ENCODE measurements at regions not wholly inside any gene's neighbourhood (a gene's known extent, or its start where the extent isn't known, plus 50 kb on each side); places are given as distances from the start of the nearest gene placed in this dataset.
"Not testable (repeated sequence)": the region's sequence is repeated elsewhere in the genome, so short reads cannot be mapped to it uniquely, and the experiment has no call there.

DNA sequence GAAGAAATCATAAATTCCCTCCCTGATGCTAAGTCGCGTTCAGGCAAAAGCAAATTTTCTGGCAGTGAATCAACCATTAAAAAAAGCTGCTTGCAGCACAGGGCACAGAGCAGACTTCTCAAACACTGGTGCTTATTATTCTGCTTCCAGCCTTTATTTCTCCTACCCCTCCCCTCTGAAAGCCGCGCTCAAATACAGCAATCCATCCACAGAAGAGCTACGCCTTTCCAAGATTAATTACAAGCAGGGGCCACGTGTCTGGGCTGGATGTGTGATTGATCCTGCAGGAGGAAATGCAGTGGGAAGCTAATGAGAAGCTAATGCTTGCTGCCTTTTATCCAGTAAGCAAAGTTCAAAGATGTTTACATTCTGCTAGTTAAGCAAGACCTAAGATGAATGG is 134.9 kb upstream of the TOPAZ1 start:
- DNase-seq, result no peak

DNA sequence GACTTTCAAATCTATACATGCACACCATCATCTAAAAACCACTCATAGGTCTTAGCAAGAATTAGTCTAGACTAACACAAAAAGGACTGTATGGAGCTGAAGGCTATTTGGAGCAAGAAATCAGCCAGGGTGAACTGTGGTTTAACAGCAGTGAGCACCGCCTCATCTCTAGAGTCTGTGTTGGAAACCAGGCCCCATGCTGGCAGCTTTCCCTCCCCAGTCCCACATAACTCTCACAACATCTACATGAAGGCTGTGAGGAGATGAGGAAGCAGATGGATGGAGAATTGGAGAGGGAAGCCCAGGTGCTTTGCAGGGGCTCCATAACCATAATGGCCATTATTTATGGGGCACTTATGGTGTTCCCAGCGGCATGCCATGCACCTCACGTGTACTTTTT is 133.2 kb upstream of the TOPAZ1 start:
- DNase-seq, result no peak

DNA sequence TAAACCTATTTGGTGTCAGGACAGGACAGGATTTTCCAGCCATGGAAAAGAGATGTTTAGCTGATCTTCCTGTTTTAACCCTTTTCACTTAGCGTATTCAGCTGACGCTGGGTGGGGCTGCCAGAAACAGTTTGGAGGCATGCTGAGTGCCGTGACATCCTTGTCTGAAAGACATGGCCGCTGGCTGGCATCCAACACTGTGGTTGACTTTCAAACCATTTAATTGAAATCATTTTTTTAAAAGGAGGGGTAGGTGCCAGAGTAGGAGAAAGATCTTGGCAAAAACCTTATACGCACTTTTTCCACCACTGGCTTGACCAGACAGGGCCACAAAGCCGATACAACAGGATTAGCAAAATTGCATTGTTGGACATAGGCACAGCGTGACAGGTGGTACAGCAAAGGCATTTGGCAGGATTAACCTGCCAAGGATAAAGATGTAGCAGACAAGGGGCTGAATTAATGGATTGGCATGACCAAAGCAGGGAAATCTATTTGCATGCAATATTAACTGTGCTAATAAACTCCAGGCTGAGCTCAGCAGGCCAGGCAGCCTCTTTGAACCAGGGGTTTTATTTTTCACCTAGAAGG is 131.8 kb upstream of the TOPAZ1 start:
- no peak for DNase-seq

DNA sequence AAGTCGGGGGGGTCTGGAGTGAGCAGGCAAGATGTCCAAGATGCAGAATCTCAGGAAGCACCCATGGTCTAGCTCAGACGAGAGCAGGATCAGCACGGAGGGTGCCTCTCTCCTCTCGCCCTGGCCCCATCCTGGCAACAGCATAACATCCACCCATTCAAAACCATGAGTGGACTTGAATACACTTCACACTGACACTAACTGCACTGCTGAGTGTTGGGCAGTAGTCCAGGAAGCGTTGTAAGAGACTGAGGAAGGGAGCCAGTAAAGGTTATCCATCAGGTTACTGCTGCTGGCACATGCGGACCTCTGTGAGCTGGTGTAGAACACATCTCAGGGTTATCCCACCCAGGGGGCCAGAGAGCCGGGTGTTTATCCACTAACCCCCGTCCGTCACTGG is 131.0 kb upstream of the TOPAZ1 start:
- DNase-seq, result no peak

DNA sequence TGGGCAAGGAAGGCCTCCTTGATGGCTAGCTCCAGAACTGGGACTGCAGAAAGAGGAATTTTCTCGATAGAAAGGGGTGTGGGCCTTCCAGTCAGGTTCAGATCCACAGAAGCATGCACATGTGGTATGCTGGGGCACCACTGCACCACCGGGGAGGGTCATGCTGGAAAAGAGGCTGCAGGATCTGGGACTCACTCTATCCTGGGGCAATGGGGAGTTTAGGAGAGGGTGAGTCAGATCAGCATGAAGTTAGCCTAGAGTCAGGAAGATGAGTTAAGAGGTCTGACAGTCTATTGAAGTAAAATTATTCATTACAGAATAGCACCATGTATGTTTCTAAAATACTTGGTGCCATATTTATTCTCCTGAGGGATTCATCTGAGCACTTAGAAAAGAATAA is 130.2 kb upstream of the TOPAZ1 start:
- DNase-seq, result no peak

DNA sequence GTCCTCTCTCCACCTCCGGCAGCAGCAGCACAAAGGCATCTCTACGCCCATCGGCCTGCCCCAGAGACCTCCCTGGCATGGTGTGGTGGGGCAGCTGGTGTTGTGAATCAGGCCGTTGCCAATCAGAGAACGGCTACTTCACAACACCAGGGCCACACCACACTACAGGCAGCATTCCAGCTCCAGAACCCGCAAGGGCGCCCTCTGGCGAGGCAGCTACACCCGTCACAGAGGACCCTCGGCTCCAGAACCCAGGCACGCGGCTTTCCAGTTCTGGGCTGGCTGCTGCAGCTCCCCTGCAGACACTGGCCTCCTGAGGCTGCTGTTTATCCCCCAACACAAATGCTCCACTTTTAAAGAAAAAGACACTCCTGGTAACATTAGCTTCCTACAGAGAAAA is 127.5 kb upstream of the TOPAZ1 start:
- DNase-seq, result no peak

DNA sequence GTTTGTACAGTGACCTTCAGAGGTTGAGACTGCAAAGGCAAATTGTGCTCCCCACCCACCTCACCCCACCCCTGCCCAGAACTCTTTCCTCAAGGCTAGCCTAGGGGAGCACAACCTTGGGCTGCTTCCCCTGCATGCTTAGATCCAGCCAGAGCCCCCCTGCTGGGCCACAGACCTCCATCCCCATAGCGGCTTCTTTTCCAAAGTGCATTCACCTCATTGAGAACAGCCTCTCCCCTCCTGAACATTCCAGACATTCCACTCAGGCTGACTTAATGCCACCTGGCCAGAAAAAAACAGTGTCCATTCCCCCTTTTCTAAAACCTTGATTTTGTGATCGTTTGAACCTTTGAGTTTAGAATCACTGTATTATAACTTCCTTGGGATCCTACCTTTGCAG is 124.4 kb upstream of the TOPAZ1 start:
- no peak for DNase-seq

DNA sequence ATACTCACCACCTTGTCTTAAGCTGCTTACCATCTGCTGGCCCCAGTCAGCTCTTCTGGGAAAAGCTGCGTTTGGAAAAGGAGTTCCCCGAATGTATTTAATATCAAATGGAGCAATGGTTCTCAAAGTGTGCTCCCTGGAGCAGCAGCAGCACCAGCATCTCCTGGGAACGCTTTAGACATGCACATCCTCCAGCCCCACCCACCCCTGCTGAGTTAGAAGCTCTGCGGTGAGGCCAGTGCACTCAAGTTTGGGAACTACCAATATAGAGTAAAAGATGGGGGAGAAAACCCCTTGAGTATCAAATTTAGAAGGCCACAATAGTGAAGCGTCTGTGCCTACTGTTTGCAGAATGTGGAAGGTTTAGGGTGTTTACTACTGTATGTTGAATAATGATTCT is 124.0 kb upstream of the TOPAZ1 start:
- no peak for DNase-seq

DNA sequence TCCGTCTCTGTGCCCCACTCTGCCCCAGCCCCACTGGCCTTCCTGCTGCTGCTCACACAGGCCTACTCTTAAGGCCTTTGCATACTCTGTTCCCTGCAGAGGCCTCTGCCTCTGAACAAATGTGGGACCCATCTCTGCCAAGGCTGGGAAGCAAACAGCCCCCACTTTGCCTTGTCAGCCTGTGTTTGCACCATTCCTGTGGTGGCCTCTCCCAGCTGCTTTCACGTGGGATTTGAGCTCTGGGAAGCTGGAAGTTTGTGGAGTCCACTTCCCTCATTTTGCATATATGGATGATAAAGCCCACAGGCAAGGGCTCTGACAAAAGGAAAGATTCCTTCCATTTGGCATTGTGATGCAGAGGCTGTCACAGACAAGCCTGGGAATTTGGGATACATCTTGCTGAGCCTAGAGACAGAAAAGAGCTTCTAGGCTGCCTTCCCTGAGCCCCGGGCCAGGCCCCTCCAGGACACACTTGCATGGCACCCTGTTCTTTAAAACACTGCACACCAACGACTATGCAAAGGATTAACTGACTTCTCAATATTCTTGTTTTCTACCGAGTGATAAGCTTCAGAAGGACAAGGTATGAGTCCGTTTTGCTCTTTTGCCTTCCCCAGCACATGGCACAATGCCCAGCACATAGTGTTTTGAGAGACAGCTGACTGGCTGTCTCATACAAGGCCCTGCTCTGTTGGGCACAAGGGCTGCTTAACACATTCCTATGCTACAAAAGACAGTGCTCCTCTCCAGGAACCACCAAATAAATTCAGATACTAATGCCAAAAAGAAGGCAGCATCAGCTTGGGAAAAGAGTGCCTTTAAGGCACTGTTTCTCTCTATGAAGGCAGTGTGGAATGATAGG is 120.7 kb upstream of the TOPAZ1 start:
- DNase-seq, result no peak

DNA sequence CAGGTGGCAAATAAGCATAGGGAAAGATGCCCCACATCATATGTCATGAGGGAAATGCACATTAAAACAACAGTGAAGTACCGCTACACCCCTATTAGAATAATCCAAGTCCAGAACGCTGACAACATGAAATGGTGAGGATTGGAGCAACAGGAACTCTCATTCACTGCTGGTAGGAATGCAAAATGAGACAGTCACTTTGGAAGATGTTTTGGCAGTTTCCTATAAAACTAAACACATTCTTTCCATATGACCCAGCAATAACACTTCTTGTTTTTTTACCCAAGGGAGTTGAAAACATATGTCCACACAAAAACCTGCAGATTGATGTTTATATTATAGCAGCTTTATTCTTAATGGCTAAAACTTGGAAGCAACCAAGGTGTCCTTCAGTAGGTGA is 116.4 kb upstream of the TOPAZ1 start:
- no peak for DNase-seq

DNA sequence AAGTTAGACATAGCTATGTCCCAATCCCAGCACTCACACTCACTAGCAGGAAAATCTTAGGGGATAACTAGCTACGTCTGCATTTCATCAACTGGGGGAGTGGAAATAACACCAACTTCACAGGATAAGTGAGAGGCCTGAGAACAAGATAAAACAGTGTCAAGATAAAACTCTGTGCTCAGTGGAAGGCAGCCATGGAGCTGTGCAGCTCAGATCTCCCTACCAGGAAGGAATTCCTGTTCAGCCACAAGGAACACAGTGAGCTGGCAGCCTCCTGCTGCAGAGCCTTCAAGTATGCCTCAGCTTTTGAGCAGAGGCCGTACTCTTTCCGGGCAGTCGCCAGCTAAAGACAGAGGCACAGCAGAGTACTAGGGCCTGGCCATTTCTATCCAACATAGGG is 115.8 kb upstream of the TOPAZ1 start:
- DNase-seq, result no peak

DNA sequence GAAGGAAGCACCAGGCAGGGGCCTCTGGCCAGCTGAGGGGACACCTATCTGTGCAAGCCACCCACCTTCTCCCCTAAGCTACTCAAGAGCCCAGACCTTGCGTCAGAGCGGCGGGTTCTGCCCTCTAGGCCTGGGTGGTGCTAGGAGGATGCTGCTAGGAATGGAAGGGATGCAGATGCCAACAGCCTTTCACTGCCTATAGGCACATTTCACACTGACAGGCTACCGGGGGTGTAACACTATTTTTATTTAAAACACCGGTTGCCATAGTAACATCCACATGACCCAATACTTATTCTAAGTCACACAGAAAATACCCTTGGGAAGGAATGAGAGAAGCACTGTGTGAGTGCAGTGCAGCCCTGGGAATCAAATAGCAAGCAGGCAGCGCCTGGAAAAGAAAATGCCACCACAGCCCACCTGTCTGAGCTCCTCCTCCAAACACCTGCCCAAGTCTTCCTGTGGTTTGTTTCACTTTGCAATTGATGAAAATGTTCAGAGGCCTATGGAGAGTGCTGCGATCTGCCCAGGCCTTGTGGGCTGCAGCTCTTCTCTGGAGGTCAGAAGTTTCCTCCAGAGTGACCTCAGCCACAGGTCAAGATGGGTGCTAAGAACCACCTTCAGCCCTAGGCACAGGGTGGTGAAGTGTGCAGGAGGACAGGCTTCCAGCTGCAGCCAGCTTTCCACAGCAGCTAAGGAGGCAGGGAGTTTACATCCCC is 113.5 kb upstream of the TOPAZ1 start:
- no peak for DNase-seq

DNA sequence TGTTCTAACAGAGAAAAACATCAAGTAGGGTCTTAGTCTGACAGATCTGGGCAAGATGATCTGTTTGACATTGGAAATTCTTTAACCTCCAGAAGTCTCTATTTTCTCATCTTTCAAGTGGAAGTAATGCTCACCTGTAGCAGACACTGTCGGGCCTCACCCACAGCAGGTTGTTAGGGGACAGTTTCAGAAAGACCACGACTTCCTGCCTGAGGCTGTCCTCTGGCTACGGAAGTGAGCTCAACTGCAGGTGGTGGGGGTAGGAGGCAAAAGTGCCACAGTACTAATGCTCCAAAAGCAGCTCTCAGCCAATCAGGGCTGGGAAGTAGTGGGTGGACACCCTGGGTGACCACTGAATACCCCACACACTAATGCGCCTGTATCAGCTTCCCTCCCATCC is 111.4 kb upstream of the TOPAZ1 start:
- DNase-seq, result no peak

DNA sequence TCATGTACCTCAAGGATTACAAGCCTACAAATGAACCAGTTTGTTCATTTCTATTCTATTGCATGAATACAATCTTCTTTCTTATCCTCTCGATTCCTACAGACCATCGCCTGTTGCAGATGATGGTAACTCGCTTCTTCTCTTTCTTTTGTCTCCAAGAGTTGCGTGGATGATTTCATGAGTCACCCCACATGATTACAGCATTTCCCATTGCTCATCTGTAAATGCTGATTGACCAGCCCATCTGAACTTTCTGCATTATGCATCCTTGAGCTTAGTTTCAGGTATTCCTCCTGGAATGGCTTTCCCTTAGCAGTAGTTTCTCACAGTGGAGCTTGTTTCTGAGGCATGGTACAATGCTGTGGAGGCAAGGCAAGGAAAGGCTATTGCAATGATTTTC is 109.6 kb upstream of the TOPAZ1 start:
- DNase-seq, result no peak

DNA sequence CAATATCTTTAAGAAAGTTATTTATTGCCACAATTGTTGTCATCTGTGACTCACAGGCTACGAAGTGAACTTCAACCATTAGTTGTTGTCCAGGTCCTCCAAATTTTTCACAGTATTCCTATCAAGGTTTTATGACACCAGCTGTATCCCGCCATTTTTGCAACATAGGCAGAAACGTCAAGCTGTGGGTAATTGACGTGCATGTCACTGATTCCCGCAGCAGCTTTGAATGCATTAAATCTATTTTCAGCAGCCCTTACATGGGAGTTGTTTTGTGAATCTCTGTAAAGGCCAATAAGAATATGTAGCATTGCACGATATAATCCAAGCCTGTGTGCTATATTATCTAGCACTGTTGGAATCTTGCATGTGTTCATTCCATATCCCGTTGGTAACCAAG is 109.1 kb upstream of the TOPAZ1 start:
- DNase-seq, result no peak

DNA sequence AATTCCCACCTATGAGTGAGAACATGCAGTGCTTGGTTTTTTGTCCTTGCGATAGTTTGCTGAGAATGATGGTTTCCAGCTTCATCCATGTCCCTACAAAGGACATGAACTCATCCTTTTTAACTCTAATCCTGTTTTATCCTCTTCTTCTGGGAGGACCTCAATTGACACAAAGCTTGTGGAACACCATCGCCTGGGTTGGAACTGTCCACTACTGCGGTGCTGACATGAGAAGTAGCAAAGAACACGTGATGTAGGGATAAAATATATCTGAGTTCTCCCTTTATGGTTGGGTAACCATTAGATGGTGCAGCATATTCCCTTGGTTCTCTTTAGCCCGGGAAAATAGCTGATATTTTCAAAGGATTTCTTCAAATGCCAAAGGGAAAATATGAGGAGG is 105.3 kb upstream of the TOPAZ1 start:
- no peak for DNase-seq

DNA sequence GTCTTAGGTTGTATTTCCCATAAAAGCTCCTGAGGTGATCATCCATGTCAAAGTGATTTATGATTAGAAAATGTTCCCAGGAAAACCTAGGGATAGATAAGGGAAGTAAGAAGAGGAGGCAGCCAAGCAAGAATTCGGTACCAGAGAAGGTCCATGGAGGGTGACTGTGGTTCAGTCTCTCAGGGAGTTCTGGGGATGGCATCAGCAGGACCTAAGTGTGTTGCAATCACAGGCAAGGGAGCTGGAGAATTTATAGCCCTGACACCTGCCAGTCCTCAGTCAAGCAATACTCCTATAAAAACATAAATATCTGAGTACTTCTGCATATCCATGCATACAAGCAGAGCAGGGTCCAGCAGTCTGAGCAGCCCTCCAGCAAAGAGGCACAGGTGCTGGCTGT is 95.6 kb upstream of the TOPAZ1 start:
- no peak for DNase-seq

DNA sequence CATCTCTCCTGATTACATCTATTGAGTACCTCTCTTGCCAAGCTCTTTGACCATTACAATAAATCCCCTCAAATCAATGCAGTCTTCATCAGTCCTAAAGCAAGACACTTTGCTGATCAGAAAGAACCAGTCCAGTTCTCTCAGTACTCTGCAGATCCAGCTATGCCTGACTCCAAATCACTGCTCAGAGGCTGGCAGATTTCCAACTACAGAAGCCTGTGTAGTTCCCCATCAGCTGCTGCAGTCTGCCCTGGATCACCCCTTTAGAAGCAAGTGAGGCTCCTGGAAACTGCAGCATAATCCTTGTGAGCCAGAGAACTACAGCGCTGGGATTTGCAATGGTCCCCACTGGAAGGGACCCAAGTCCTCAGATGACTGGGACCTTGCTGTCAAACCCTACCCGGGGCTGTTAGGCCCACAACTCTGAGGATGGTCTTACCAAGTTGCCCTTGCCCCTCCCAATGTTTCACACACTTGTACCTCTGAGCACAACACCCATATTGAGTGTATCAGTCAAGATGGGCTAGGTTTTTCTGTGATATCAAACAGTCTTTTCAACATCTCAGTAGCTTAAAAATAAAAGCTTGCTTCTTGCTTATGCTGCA is 81.9 kb upstream of the TOPAZ1 start:
- no peak for DNase-seq

DNA sequence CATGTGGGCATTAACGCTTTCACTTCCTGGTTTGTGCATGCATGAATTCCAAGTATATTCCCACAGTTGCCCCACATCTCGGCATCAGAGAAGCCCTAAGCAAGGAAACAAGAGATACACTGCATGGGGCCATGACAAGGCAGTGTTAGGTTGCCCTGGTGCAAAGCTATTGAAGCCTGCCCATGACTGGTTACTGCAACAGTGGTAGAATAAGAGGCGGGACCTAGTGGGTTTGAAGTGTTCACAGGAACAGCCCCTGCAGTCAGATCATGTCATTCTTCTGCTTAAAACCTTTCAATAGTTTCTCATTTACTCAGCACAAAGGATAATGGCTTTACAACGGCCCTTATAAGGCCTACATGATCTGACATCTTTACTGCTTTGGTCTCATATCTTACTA is 80.9 kb upstream of the TOPAZ1 start:
- no peak for DNase-seq

DNA sequence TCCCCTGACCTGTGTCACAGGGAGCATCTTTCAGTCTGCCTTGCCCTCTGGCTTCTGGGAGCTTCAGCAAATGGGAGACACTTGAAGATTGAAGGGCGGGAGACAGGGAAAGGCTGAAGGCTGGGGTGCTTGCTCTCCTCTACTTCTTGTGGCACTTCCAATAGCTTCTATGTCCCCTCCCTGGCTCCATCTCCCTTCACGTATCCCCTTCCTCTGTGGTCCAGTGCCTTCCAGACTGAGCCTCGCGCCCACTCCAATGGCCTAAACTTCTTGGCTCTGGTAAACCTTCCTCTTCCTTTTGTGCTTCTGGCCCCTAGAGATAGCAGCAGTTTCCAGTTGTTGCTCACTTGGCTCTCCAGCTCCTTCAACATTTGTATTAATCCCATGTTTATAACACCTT is 69.8 kb upstream of the TOPAZ1 start:
- DNase-seq, result no peak

DNA sequence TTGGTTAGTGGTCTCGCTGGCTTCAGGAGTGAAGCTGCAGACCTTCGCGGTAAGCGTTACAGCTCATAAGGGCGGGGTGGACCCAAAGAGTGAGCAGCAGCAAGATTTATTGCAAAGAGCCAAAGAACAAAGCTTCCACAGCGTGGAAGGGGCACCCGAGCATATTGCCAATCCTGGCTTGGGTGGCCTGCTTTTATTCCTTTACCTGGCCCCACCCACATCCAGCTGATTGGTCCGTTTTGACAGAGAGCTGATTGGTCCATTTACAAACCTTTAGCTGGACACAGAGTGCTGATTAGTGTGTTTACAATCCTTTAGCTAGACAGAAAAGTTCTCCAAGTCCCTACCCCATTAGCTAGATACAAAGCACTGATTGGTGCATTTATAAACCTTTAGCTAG is 69.0 kb upstream of the TOPAZ1 start:
- not testable (repeated sequence) for DNase-seq

DNA sequence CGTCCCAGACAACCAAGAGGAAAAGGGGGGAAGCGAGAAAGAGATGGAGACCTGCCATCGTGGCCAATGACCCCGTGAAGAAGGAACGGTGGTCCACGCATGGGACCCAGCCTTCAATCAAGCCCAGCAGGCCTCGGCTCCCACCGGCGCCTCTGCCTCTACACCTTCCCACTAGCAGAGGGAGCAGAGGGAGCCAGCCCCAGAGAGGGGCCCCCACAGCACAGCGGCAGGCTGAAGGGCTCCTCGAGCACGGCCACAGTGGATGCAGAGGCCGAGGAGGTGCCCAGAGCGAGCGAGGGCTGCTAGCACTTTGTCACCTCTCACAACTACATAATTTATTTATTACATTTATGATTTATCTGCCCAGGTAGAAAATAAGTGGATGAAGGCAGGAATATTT is 68.4 kb upstream of the TOPAZ1 start:
- DNase-seq, result no peak

DNA sequence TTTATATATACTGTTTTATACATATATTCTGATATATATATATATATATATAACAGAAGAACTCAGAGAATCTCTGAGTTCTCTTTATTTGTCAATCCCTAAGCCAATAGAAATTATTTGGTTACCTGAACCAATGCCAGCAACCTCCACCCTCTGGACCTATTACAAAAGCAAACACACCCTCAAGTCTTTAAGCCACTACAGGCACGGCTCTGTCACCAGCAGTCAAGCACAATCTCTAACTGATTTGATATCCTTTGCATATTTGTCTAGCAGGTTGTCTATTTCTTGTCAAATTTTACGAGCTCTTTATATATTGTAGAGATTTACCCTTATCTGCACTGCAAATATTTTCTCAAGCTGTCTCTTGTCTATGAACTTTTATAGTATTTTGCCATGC is 66.6 kb upstream of the TOPAZ1 start:
- DNase-seq, result no peak

DNA sequence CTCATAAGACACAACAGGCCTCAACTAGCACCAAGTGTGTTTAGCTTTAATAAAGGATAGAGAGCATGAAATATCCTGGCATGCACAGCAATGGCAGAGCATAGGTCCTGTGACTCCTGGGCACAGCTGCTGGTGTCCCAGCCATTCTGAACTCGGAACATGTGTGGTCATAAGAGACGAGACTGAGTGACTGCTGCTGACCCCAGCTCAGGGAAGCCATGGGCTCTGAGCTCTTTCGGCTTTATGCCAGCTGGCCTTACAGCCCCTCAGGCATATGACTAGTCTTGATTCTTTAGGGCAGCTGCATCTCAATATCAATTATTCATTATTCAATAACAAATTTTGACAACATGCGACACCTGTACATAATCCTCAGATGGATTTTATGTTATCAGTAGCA is 62.4 kb upstream of the TOPAZ1 start:
- DNase-seq, result no peak

Measured in NCI-H1105 treated with DMSO at 0.1 percent for 48 hours (cell line).